ENCODE measurements at regions not wholly inside any gene's neighbourhood (a gene's known extent, or its start where the extent isn't known, plus 50 kb on each side); places are given as distances from the start of the nearest gene placed in this dataset.

DNA sequence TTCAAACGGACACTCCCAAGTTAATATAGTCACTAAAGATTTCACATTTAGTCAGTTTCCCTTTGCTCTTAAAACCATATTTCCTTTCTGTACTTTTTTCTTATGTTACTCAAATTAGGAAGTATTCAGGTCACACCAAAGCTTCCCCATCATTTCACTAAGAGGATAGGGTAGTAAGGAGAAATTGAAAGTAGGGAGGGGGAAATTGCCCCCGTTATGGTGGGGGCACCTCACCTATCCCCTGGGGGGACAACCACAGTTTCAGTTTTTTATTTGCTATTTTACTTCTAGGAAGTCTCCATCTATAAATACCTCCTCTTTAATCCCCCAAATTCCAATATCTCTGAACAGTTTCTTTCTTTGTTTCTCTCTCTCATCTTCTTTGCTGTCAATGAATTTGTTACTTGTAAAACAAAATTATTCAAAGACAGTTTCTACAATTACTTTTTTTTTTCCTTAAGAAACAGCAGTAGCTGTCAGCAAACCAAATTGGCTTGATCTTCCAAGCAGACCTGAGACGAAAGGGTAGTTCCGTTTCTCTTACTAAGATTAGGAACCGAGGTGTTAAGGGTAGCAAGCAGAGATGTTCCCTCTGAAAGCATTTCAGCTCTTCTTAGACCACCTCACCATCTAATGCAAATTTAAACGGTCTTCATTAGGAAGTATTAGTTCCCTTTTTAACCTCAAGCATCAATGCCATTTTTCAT lies 160.2 kb upstream of the KLF3 start:
- TF ChIP-seq, protein P1, sequence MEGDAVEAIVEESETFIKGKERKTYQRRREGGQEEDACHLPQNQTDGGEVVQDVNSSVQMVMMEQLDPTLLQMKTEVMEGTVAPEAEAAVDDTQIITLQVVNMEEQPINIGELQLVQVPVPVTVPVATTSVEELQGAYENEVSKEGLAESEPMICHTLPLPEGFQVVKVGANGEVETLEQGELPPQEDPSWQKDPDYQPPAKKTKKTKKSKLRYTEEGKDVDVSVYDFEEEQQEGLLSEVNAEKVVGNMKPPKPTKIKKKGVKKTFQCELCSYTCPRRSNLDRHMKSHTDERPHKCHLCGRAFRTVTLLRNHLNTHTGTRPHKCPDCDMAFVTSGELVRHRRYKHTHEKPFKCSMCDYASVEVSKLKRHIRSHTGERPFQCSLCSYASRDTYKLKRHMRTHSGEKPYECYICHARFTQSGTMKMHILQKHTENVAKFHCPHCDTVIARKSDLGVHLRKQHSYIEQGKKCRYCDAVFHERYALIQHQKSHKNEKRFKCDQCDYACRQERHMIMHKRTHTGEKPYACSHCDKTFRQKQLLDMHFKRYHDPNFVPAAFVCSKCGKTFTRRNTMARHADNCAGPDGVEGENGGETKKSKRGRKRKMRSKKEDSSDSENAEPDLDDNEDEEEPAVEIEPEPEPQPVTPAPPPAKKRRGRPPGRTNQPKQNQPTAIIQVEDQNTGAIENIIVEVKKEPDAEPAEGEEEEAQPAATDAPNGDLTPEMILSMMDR (IDR thresholded peaks at IDR 0.05 in 2 of 3, conservative IDR thresholded peaks at IDR 0.05 in 1 of 3; ENCODE audit: borderline replicate concordance in 1 of 3, insufficient read depth in 1 of 3, low read depth in 2 of 3, low read length in 2 of 3): no peak
- no peak for TF ChIP-seq POLR2A (IDR thresholded peaks at IDR 0.05; ENCODE audit: borderline replicate concordance, extremely low read depth, insufficient read depth, insufficient read length)
